DMS 273 (cell line): ENCODE measurements at regions not wholly inside any gene's neighbourhood (a gene's known extent, or its start where the extent isn't known, plus 50 kb on each side); places are given as distances from the start of the nearest gene placed in this dataset.
A peak's percentile ranks its signal among the peaks of the same experiment; 100 is the strongest.

Experiments
- DNase-seq: peaks from one replicate; lab custom pipeline; 2025; ENCODE audit not compliant: unreplicated experiment; lab: John Stamatoyannopoulos, UW

GRCh38 chr7:47639495-47640110 lies 57.7 kb upstream of the TNS3 start:
- DNase-seq: no peak

DNA sequence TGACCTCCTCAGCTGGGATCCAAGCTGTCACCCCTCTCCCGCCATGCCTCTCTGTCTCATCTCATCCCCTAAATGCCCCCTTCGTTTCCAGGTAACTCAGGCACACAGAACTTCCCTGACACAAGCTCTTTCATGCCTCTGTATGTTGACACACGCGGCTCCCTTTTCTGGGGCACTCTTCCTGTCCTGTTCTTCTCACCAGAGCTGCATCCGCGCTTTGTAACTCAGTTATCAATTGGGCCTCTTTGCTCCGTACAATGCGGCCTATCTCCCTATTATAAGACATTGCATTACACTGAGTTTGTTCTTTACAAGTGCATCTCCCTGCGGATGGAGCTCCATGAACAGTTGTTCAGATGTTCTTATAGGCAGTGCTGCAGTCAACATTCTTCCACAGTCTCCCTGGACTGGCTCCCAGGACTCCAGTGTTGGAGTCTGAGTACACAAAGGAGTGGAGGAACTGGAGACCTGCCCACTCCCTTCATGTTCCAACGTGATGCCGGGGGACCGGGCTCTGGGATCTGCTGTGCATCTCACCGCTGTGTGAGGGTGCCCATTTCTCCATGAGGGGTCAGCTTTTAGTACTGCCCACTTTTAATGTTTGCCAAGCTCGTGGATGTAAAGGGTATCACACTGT lies 56.9 kb upstream of the TNS3 start:
- DNase-seq: no peak

- DNase-seq: no peak
These were observed 54.7 kb upstream of the TNS3 start for GRCh38 chr7:47636433-47637175.

GRCh38 chr7:47636081-47636432 lies 54.1 kb upstream of the TNS3 start:
- DNase-seq: no peak

DNA sequence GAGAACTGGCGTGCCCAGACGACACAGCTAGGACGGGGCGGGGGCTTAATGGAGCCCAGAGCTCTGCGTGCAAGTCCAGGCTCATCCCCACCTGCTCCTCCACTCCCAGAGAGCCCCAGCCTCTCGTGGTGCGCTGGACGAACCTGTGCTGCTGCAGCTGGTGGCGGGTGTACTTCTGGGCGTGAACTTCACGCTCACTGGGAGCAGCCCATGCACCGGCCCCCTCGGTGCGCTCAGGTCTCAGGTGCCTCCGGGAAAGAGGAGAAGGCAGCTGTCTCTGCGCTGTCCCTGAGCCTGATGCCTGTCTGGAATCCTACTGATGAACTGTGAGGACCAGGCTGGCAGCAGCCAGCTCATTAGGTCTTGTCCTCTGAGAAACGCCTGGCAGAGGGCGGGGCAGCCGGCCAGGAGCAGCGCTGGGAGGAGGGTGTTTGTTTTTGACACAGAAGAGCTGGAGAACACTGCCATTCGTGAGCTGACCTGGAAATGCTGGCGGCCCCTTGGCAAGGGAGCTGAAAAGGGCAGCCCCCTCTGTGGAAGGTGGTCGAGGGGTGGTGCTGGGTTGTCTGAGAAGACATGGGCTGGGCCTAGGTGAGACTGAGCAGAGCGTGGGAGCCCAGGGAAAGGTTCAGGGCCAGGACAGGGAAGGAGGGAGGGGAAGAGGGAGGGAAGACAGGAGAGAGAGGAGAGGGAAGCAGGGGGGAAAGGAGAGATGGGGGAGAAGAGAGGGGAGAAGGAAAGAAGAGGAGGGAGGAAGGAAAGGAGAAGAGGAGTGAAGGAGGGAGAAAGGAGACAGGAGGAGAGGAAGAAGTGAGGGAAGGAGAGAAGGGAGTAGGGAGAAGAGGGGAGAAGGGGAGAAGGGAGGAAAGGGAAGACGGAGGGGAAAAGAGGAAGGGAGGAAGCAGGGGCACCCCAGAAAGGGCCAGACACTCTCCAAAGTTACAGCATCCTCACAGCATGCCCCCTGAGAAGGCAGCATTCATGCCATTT lies 53.5 kb upstream of the TNS3 start:
- DNase-seq: peak; percentile 73

DNA sequence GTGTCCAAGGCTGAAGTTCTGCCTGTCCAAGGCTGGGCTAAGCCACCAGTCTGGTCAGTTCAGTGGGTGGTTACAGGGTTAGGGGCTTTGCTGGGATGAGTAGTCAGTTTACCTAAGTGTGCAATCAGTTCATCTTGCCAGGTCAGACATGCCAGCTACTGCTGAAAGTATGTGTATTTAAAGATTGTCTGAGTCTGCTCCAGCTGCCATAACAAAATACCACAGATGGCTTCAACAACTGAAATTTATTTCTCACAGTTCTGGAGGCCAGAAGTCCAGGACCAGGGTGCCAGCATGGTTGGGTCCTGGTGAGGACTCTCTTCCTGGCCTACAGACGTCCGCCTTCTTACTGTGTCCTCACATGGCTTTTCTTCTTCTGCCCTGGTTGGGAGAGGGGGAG lies 52.4 kb upstream of the TNS3 start:
- DNase-seq: peak; percentile 32

- DNase-seq: no peak
These were observed 51.2 kb upstream of the TNS3 start for GRCh38 chr7:47633134-47633533.
